ENCODE measurements at regions not wholly inside any gene's neighbourhood (a gene's known extent, or its start where the extent isn't known, plus 50 kb on each side); places are given as distances from the start of the nearest gene placed in this dataset.

DNA sequence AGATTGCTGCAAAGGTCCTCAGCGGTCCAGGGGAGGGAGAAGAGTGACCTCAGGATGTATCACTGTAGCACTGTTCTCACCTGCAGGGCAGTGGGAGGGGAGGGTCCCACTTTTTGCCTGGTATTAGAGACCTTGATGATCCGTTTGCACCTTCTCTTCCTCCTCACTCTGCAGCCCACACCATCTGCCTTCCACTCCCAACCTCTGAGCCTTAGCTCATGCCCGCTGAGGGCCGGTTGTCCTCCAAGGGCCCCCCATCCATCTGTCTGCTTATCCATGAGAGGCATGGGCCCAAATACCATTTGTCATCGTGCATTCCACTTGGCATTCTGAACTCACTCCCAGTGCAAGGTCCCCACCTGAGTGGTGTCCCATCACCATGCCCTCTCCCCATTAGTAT, 64.6 kb upstream of the PCBD1 start:
- Histone ChIP-seq H3K4me3 (no peak overlapping the region), H3K27ac (replicated peaks in 1 of 4) (no peak overlapping the region), H3K4me1 (no peaks in the 10 kb centered on the region), H3K9me3 (no peaks in the 10 kb centered on the region), H3K27me3 (peaks cover 0 to 3% (median 0%) of the 10 kb centered on the region in 4 donors), H3K36me3 (no peaks in the 10 kb centered on the region)
- TF ChIP-seq EP300 (IDR thresholded peaks at IDR 0.05) (no peak), POLR2A (IDR thresholded peaks at IDR 0.05; ENCODE audit: low read depth) (no peak), POLR2AphosphoS5 (IDR thresholded peaks at IDR 0.05) (no peak)
- TF ChIP-seq, protein P1, sequence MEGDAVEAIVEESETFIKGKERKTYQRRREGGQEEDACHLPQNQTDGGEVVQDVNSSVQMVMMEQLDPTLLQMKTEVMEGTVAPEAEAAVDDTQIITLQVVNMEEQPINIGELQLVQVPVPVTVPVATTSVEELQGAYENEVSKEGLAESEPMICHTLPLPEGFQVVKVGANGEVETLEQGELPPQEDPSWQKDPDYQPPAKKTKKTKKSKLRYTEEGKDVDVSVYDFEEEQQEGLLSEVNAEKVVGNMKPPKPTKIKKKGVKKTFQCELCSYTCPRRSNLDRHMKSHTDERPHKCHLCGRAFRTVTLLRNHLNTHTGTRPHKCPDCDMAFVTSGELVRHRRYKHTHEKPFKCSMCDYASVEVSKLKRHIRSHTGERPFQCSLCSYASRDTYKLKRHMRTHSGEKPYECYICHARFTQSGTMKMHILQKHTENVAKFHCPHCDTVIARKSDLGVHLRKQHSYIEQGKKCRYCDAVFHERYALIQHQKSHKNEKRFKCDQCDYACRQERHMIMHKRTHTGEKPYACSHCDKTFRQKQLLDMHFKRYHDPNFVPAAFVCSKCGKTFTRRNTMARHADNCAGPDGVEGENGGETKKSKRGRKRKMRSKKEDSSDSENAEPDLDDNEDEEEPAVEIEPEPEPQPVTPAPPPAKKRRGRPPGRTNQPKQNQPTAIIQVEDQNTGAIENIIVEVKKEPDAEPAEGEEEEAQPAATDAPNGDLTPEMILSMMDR (IDR thresholded peaks at IDR 0.05) = no peak
- intact Hi-C loops (cut with DNase I) = no loop called here
- WGBS = 86% methylated on average over 5 of the region's 5 CpGs
- no peak for DNase-seq (ENCODE audit: extremely low spot score)

DNA sequence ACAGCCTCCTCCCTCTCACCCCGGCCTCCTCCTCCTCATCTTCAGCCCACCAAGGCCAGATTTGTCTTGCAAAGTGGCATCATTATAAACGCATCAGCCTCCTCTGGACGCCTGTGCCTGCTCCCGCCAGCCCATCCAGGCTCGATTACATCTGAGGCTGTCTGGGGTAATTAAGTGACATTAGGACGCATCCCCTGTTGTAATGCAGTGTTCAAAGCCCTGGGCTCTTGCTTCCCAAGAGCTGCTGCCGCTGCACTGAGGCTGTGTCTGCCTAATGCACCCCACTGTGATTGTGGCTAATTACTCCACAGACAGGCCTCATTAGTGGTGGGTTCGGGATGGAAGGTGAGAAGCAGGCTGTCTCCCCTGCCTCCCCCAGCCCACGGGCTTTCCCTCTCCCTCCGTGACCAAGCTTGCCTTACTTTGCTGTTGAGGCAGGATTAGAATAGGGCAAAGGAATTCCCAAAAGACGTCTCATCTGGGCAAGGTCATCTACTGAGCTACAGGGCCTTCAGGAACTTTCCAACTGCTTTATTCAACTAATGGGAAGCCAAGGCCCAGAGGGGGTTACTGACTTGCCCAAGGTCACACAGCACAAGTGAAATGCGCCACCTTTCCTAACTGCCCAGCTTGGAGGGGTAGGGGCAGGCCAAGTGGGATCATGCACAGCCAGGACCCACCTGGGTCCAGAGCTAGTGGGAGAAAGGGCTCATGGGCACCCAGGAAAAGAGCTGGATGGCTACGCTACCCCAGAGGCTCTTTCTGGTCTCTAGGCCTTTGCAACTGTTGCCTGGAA, 66.2 kb upstream of the PCBD1 start:
- TF ChIP-seq, protein P1 (IDR thresholded peaks at IDR 0.05) = no peak
- TF ChIP-seq EP300 (IDR thresholded peaks at IDR 0.05) (no peak), POLR2A (IDR thresholded peaks at IDR 0.05; ENCODE audit: low read depth) (no peak), POLR2AphosphoS5 (IDR thresholded peaks at IDR 0.05) (no peak)
- intact Hi-C loops (cut with DNase I) = no loop called here
- Histone ChIP-seq H3K9me3 (no peaks in the 10 kb centered on the region), H3K4me3 (no peak overlapping the region), H3K27ac (replicated peaks in 1 of 4) (no peak overlapping the region), H3K4me1 (no peaks in the 10 kb centered on the region), H3K27me3 (peaks cover 0 to 3% (median 0%) of the 10 kb centered on the region in 4 donors), H3K36me3 (no peaks in the 10 kb centered on the region)
- WGBS = 82% methylated on average over 13 of the region's 13 CpGs
- no peak for DNase-seq (ENCODE audit: extremely low spot score)

DNA sequence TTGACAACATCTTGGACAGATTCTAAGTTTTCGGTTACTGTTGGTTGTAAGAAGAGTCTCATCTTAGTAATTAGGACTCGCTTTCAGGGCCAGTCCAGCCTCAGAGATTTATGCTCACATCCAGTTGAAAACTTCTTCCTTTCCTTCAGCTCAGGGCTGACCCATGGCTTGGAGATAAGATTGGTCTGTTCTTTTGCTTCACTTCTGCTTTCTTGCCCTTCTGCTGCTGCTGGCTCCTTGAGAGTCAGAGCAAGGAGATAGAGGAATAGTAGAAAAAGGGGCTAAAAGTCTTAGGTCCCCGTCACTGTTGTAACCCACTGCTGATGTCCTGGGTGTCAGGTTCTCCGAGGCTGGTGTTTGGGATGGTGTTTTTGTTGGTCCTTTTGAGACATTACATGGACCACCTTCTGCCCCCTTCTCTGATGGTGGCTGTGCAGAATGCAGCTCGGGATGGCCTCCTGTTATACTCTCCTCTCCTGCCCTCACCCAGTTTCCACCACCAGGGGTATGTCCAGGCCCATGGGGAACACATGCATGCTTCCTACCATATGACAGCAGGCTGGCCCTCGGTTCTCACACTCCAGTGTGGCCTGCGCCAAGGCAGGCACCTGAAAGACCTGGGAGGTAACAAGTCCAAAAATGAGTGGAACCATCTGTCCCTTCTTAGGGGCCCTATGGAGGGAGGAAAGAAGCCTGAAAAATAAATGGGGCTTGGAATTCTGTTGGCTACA, 67.8 kb upstream of the PCBD1 start:
- WGBS = 82% methylated on average over 7 of the region's 7 CpGs
- Histone ChIP-seq H3K4me1 (no peaks in the 10 kb centered on the region), H3K4me3 (no peak overlapping the region), H3K27me3 (peaks cover 0 to 3% (median 0%) of the 10 kb centered on the region in 4 donors), H3K36me3 (no peaks in the 10 kb centered on the region), H3K9me3 (no peaks in the 10 kb centered on the region), H3K27ac (replicated peaks in 1 of 4) (no peak overlapping the region)
- TF ChIP-seq, protein P1 (IDR thresholded peaks at IDR 0.05) = no peak
- TF ChIP-seq EP300 (IDR thresholded peaks at IDR 0.05) = no peak
- no peak for TF ChIP-seq POLR2A (IDR thresholded peaks at IDR 0.05; ENCODE audit: low read depth)
- TF ChIP-seq POLR2AphosphoS5 (IDR thresholded peaks at IDR 0.05) = no peak
- DNase-seq (ENCODE audit: extremely low spot score) = no peak
- intact Hi-C loops (cut with DNase I) = no loop called here

DNA sequence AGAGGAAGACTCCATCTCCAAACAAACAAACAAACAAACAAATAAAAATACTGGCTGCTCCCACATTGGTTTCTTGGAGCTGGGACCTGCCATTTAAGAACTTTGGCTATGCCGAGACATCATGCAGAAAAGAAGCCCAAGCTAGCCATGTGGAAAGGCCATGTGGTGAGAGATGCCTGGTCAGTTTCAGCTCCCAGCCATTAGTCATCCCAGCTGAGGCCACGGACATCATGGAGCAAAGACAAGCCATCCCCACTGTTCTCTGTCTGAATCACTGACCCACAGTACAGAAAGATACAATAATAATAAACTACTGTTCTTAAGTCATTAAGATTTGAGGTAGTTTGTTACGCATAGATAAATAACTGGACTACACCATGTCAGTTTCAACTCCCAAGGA, 70.0 kb upstream of the PCBD1 start:
- Histone ChIP-seq H3K9me3 (no peaks in the 10 kb centered on the region), H3K4me3 (no peak overlapping the region), H3K36me3 (no peaks in the 10 kb centered on the region), H3K4me1 (no peaks in the 10 kb centered on the region), H3K27ac (replicated peaks in 1 of 4) (no peak overlapping the region), H3K27me3 (peaks cover 0 to 10% (median 0%) of the 10 kb centered on the region in 4 donors)
- TF ChIP-seq EP300 (IDR thresholded peaks at IDR 0.05) (no peak), POLR2AphosphoS5 (IDR thresholded peaks at IDR 0.05) (no peak), POLR2A (IDR thresholded peaks at IDR 0.05; ENCODE audit: low read depth) (no peak)
- TF ChIP-seq, protein P1 (IDR thresholded peaks at IDR 0.05) = no peak
- 88% methylated on average over 3 of the region's 3 CpGs for WGBS
- DNase-seq (ENCODE audit: extremely low spot score) = no peak
- intact Hi-C loops (cut with DNase I) = no loop called here
